H1 (cell line): ENCODE measurements at regions not wholly inside any gene's neighbourhood (a gene's known extent, or its start where the extent isn't known, plus 50 kb on each side); places are given as distances from the start of the nearest gene placed in this dataset.

Experiments used
- CTCF ChIA-PET: fragments of 300-600 bp; sonication (Branson Sonifier 250); formaldehyde crosslinking; loops from one replicate; lab custom pipeline; 2021; ENCODE audit not compliant: partially characterized antibody; lab: Charles Lee
- POLR2A ChIA-PET: fragments of 300-600 bp; sonication (Branson Sonifier 250); formaldehyde crosslinking; loops from one replicate; lab custom pipeline; 2021; ENCODE audit warnings: inconsistent platforms; ENCODE audit not compliant: partially characterized antibody; lab: Charles Lee
- DNase-seq, 2 experiments: peaks; one replicate each; pipeline versions ENCODE4 v3.0.0 to v3.0.0-alpha.2; 2010 to 2022; ENCODE audit warnings: low spot score in 2 of 2, low read depth in 1 of 2, mixed read lengths in 1 of 2
- FAIRE-seq: peaks from 2 replicates; lab custom pipeline; 2011; peaks lifted over from hg19 to GRCh38; lab: Jason Lieb, UNC
- H2AFZ ChIP-seq: 2 replicates; pipeline ENCODE4 v1.8.1; 2012; ENCODE audit warnings: low read length, inconsistent platforms
- H2AK5ac ChIP-seq: 2 replicates; pipeline ENCODE4 v1.6.1; 2013; ENCODE audit warnings: low read depth, low read length
- H2BK120ac ChIP-seq: replicated peaks from 2 replicates; pipeline ENCODE3; 2013; ENCODE audit warnings: low read depth, low read length, inconsistent platforms
- H2BK12ac ChIP-seq: 2 replicates; pipeline ENCODE4 v1.6.1; 2013; ENCODE audit warnings: low read depth, low read length
- H2BK15ac ChIP-seq: 2 replicates; pipeline ENCODE4 v1.6.1; 2013; ENCODE audit warnings: low read length
- H2BK20ac ChIP-seq: 2 replicates; pipeline ENCODE4 v1.6.1; 2013; ENCODE audit warnings: low read length
- H2BK5ac ChIP-seq: 2 replicates; pipeline ENCODE4 v1.6.1; 2013; ENCODE audit warnings: low read depth, low read length
- H3K14ac ChIP-seq: 2 replicates; pipeline ENCODE4 v1.6.1; 2013; ENCODE audit warnings: inconsistent platforms; ENCODE audit not compliant: insufficient read length
- H3K18ac ChIP-seq: 2 replicates; pipeline ENCODE4 v1.6.1; 2013; ENCODE audit warnings: low read length; ENCODE audit errors: extremely low read depth
- H3K23ac ChIP-seq: 2 replicates; pipeline ENCODE4 v1.6.1; 2013; ENCODE audit warnings: inconsistent platforms; ENCODE audit not compliant: insufficient read length
- H3K23me2 ChIP-seq: 2 replicates; pipeline ENCODE4 v1.6.1; 2013; ENCODE audit warnings: low read depth, low read length
- H3K27ac ChIP-seq: 2 replicates; pipeline ENCODE4 v1.6.1; 2011; ENCODE audit warnings: low read depth, low read length, inconsistent platforms
- H3K27me3 ChIP-seq, 4 experiments: replicated peaks in 1 of 4; 1 replicate in 1 of 4; 2 replicates in 3 of 4; pipeline versions ENCODE4 v1.6.1 to v1.8.1; 2011 to 2013; ENCODE audit warnings: low read length in 3 of 4, mild to moderate bottlenecking in 3 of 4, inconsistent platforms in 2 of 4, mixed read lengths in 2 of 4, moderate library complexity in 1 of 4; ENCODE audit not compliant: control insufficient read depth in 3 of 4, insufficient read depth in 3 of 4; ENCODE audit errors: extremely low read depth in 1 of 4
- H3K36me3 ChIP-seq, 4 experiments: 2 replicates each; pipeline versions ENCODE4 v1.6.1 to v1.8.1; 2011 to 2013; ENCODE audit warnings: mild to moderate bottlenecking in 4 of 4, low read length in 3 of 4, moderate library complexity in 2 of 4, control low read depth in 1 of 4, inconsistent platforms in 1 of 4; ENCODE audit not compliant: insufficient read depth in 4 of 4, control insufficient read depth in 2 of 4
- H3K4ac ChIP-seq: replicated peaks from 2 replicates; pipeline ENCODE3; 2013; ENCODE audit warnings: low read length, low read depth, mixed read lengths, inconsistent platforms; ENCODE audit not compliant: insufficient read length
- H3K4me1 ChIP-seq, 4 experiments: replicated peaks in 1 of 4; 1 replicate in 1 of 4; 2 replicates in 3 of 4; pipeline versions ENCODE4 v1.6.1 to v1.8.1; 2011 to 2013; ENCODE audit warnings: low read length in 3 of 4, inconsistent platforms in 2 of 4, mixed read lengths in 1 of 4; ENCODE audit not compliant: insufficient read depth in 4 of 4, control insufficient read depth in 3 of 4
- H3K4me2 ChIP-seq, 2 experiments: 2 replicates each; pipeline versions ENCODE4 v1.6.1 to v1.8.1; 2011 to 2013; ENCODE audit warnings: low read depth in 2 of 2, low read length in 2 of 2, control low read depth in 1 of 2, inconsistent platforms in 1 of 2, mild to moderate bottlenecking in 1 of 2; ENCODE audit not compliant: insufficient read depth in 1 of 2
- H3K4me3 ChIP-seq, 4 experiments: fragments of 200-600, 300-600 bp in 1 of 4; sonication (generic), shearing (Covaris generic), sonication (Bioruptor Twin) in 1 of 4; 2 replicates each; pipeline versions ENCODE4 v1.5.1 to v1.8.1; 2011 to 2016; ENCODE audit warnings: low read length in 4 of 4, low read depth in 3 of 4, control low read depth in 2 of 4, inconsistent platforms in 2 of 4, mild to moderate bottlenecking in 2 of 4, mixed read lengths in 1 of 4, moderate library complexity in 1 of 4; ENCODE audit not compliant: insufficient read depth in 2 of 4; ENCODE audit errors: extremely low read depth in 1 of 4
- H3K56ac ChIP-seq: replicated peaks from 2 replicates; pipeline ENCODE3; 2013; ENCODE audit warnings: low read depth, mild to moderate bottlenecking, mixed read lengths, low read length, inconsistent platforms; ENCODE audit not compliant: insufficient read length
- H3K79me1 ChIP-seq: 2 replicates; pipeline ENCODE4 v1.6.1; 2013; ENCODE audit warnings: low read depth, low read length, control low read depth
- H3K79me2 ChIP-seq, 2 experiments: 2 replicates each; pipeline versions ENCODE4 v1.6.1 to v1.8.1; 2012 to 2013; ENCODE audit warnings: low read length in 2 of 2, mild to moderate bottlenecking in 2 of 2, inconsistent platforms in 1 of 2; ENCODE audit not compliant: insufficient read depth in 2 of 2, control insufficient read depth in 1 of 2
- H3K9ac ChIP-seq, 4 experiments: replicated peaks in 1 of 4; 1 replicate in 1 of 4; 2 replicates in 3 of 4; pipeline versions ENCODE4 v1.6.1 to v1.8.1; 2011 to 2013; ENCODE audit warnings: low read depth in 3 of 4, low read length in 3 of 4, control low read depth in 2 of 4, mild to moderate bottlenecking in 2 of 4, moderate library complexity in 2 of 4, inconsistent platforms in 1 of 4; ENCODE audit errors: extremely low read depth in 1 of 4
- H3K9me3 ChIP-seq, 2 experiments: 2 replicates each; pipeline versions ENCODE4 v1.6.1 to v1.8.1; 2012 to 2013; ENCODE audit warnings: mild to moderate bottlenecking in 2 of 2, moderate library complexity in 2 of 2, control low read depth in 1 of 2, inconsistent platforms in 1 of 2, low read depth in 1 of 2, low read length in 1 of 2, mixed read lengths in 1 of 2; ENCODE audit not compliant: insufficient read depth in 2 of 2
- H4K20me1 ChIP-seq, 2 experiments: replicated peaks in 1 of 2; 2 replicates each; pipeline versions ENCODE3 to v1.8.1; 2011 to 2013; ENCODE audit warnings: inconsistent platforms in 2 of 2, low read length in 2 of 2, mild to moderate bottlenecking in 1 of 2; ENCODE audit not compliant: insufficient read depth in 2 of 2, control insufficient read depth in 1 of 2
- H4K5ac ChIP-seq: 2 replicates; pipeline ENCODE4 v1.6.1; 2013; ENCODE audit warnings: low read length, low read depth, mixed read lengths, inconsistent platforms; ENCODE audit not compliant: insufficient read length
- H4K8ac ChIP-seq: 2 replicates; pipeline ENCODE4 v1.8.0; 2013; ENCODE audit warnings: mild to moderate bottlenecking, moderate library complexity, low read length, inconsistent platforms; ENCODE audit not compliant: insufficient read depth; ENCODE audit errors: extremely low read depth
- H4K91ac ChIP-seq: replicated peaks from 2 replicates; pipeline ENCODE3; 2013; ENCODE audit warnings: low read length, mixed read lengths, inconsistent platforms; ENCODE audit not compliant: insufficient read length
- CHD2 ChIP-seq: IDR thresholded peaks from 2 replicates; pipeline ENCODE4 v1.6.1; 2012; ENCODE audit warnings: low read length, improper control_type of control experiment
- FOSL1 ChIP-seq: IDR thresholded peaks from 2 replicates; pipeline ENCODE4 v1.6.1; 2011; ENCODE audit warnings: mild to moderate bottlenecking, low read depth, low read length, moderate library complexity; ENCODE audit not compliant: insufficient read depth
- HDAC2 ChIP-seq, 2 experiments: fragments of 300-600 bp in 1 of 2; sonication (generic) in 1 of 2; IDR thresholded peaks; 2 replicates each; pipeline ENCODE4 v1.6.1; 2011 to 2012; ENCODE audit warnings: low read depth in 2 of 2, low read length in 2 of 2, mild to moderate bottlenecking in 2 of 2, moderate library complexity in 2 of 2, borderline replicate concordance in 1 of 2, inconsistent platforms in 1 of 2
- KDM1A ChIP-seq: fragments of 200-600, 300-600 bp; sonication (generic); IDR thresholded peaks from 2 replicates; pipeline ENCODE4 v1.7.1; 2016; ENCODE audit warnings: mild to moderate bottlenecking, low read length, borderline replicate concordance
- MAX ChIP-seq: IDR thresholded peaks from 2 replicates; pipeline ENCODE4 v1.6.1; 2012; ENCODE audit warnings: inconsistent platforms
- PHF8 ChIP-seq: fragments of 200-600 bp; sonication (generic); conservative IDR thresholded peaks from 2 replicates; pipeline ENCODE4 v1.7.1; 2012; ENCODE audit warnings: low read depth, mild to moderate bottlenecking, inconsistent platforms, low read length, moderate library complexity
- RAD21 ChIP-seq, 2 experiments: IDR thresholded peaks in 1 of 2; conservative IDR thresholded peaks in 1 of 2; 2 replicates each; pipeline ENCODE4 v1.6.1; 2011; ENCODE audit warnings: low read depth in 2 of 2, low read length in 2 of 2, improper control_type of control experiment in 1 of 2, inconsistent platforms in 1 of 2, mild to moderate bottlenecking in 1 of 2, moderate library complexity in 1 of 2
- RFX5 ChIP-seq: IDR thresholded peaks from 2 replicates; pipeline ENCODE4 v1.6.1; 2011; ENCODE audit warnings: low read depth, low read length, improper control_type of control experiment, borderline replicate concordance
- RXRA ChIP-seq: IDR thresholded peaks from 2 replicates; pipeline ENCODE4 v1.6.1; 2011; ENCODE audit warnings: low read depth, mild to moderate bottlenecking, low read length, moderate library complexity; ENCODE audit not compliant: insufficient read depth
- TBP ChIP-seq: IDR thresholded peaks from 2 replicates; pipeline ENCODE4 v1.6.1; 2011; ENCODE audit warnings: low read depth, low read length, improper control_type of control experiment
- WGBS, 2 experiments: shearing (Covaris generic) in 1 of 2; methylation state at CpG; one replicate each; pipeline versions ENCODE4 v1.1.6 to v1.1.7; 2013 to 2015; ENCODE audit warnings: low lambda C conversion rate in 2 of 2, mixed read lengths in 2 of 2, inconsistent platforms in 1 of 2, low coverage in 1 of 2, missing lambda C conversion rate in 1 of 2; ENCODE audit not compliant: insufficient replicate concordance in 2 of 2, insufficient coverage in 1 of 2, insufficient read length in 1 of 2; ENCODE audit errors: extremely low coverage in 1 of 2, missing lambda C conversion rate in 1 of 2; 5-methylcytosine and 5-hydroxymethylcytosine counted together

GRCh38 chr16:79909571-79909970 lies 309.0 kb upstream of the MAF start (continued):
- TF ChIP-seq FOSL1 = no peak
- TF ChIP-seq, all 59 proteins: peak for 0

- no peaks in the 10 kb centered on the region for H3K79me2 ChIP-seq
- no peak overlapping the region for H2AK5ac ChIP-seq
- H3K23ac ChIP-seq = no peak overlapping the region
- H3K23me2 ChIP-seq = no peaks in the 10 kb centered on the region
- no peak overlapping the region for H3K56ac ChIP-seq
- FAIRE-seq = no peak
- no peak overlapping the region for H3K4me2 ChIP-seq
- H3K18ac ChIP-seq = no peak overlapping the region
- no peak overlapping the region for H3K4ac ChIP-seq
- no peak overlapping the region for H3K27ac ChIP-seq
- H4K91ac ChIP-seq = no peak overlapping the region
- no peak overlapping the region for H2BK120ac ChIP-seq
- H3K4me3 ChIP-seq = no peak overlapping the region
- no peaks in the 10 kb centered on the region for H3K27me3 ChIP-seq
- H3K9ac ChIP-seq = no peak overlapping the region
- ChIA-PET CTCF (interaction anchor here (0.5 kb wide), 1 partner anchor 175 kb away, joined by 3 read pairs; no protein-coding TSS in a partner anchor), POLR2A (no interaction called here)
- 100% methylated on average over 1 of the region's 1 CpG; no CpG with 5 or more reads in 1 of the 2 experiments for WGBS, 2 experiments
- H2BK5ac ChIP-seq = no peak overlapping the region
- no peaks in the 10 kb centered on the region for H3K9me3 ChIP-seq
- H3K36me3 ChIP-seq = no peaks in the 10 kb centered on the region
- no peak overlapping the region for H3K14ac ChIP-seq
- H2BK12ac ChIP-seq = no peak overlapping the region
- H4K5ac ChIP-seq = no peak overlapping the region
- H2BK15ac ChIP-seq = no peak overlapping the region
- no peak overlapping the region for H2BK20ac ChIP-seq
- H2AFZ ChIP-seq = no peak overlapping the region
- no peaks in the 10 kb centered on the region for H3K4me1 ChIP-seq
- no peaks in the 10 kb centered on the region for H3K79me1 ChIP-seq
- H4K20me1 ChIP-seq = no peaks in the 10 kb centered on the region
- H4K8ac ChIP-seq = no peak overlapping the region
- no peak for DNase-seq
- TF ChIP-seq MAX = no peak
- no peak for TF ChIP-seq RFX5
- TF ChIP-seq HDAC2 (IDR thresholded peaks at IDR 0.05; ENCODE audit: borderline replicate concordance in 1 of 2, low read depth in 2 of 2, low read length in 2 of 2) = no peak
- no peak for TF ChIP-seq RXRA
- TF ChIP-seq TBP = no peak
- TF ChIP-seq KDM1A = no peak
- TF ChIP-seq RAD21 (IDR thresholded peaks at IDR 0.05 in 1 of 2, conservative IDR thresholded peaks at IDR 0.05 in 1 of 2; ENCODE audit: low read depth in 2 of 2, low read length in 2 of 2) = no peak
- TF ChIP-seq CHD2 = no peak
- no peak for TF ChIP-seq PHF8
Measured at GRCh38 chr16:79903471-79903870, 302.9 kb upstream of the MAF start.
